Left colon (tissue), 2 donors: ENCODE measurements at regions not wholly inside any gene's neighbourhood (a gene's known extent, or its start where the extent isn't known, plus 50 kb on each side); places are given as distances from the start of the nearest gene placed in this dataset.

Experiments used
- ATAC-seq: fragments of 200-7000 bp; cut with Tn5 transposase; one replicate; pipeline ENCODE4 v1.9.1; 2020; ENCODE audit warnings: mild to moderate bottlenecking, moderate library complexity
- DNase-seq, 2 donors: peaks; one replicate each; pipeline ENCODE4 v3.0.0-alpha.2; 2020
- intact Hi-C, 2 donors: fragments of 100-400 bp; cut with DNase I in 1 of 2; cut with micrococcal nuclease in 1 of 2; formaldehyde crosslinking; loops; one replicate each; pipeline versions ENCODE4 v1.11.2 to v1.14.0; 2022; cut with DNase I, micrococcal nuclease
- donor health status: DM: no; HTN: no; CAD: no.
- donor health status: DM: yes; HTN: yes; CAD: no.

- intact Hi-C loops = no loop called here
- DNase-seq (peak; percentile 37 to 59), ATAC-seq (no peak)
Measured at GRCh38 chr3:102979682-102980354, 545.0 kb downstream of the ZPLD1 start.

GRCh38 chr3:102980355-102980696 is 545.5 kb downstream of the ZPLD1 start:
- no peak for DNase-seq
- no peak for ATAC-seq
- intact Hi-C loops = no loop called here

- no peak for ATAC-seq
- no peak for DNase-seq
- intact Hi-C loops = no loop called here
Measured at GRCh38 chr3:103002425-103003176, 567.8 kb downstream of the ZPLD1 start.

GRCh38 chr3:103006526-103007183 is 571.8 kb downstream of the ZPLD1 start:
- DNase-seq (no peak), ATAC-seq (no peak)
- intact Hi-C loops = no loop called here

GRCh38 chr3:103009609-103010008 is 574.8 kb downstream of the ZPLD1 start:
- intact Hi-C loops = no loop called here
- ATAC-seq (no peak), DNase-seq (no peak)

GRCh38 chr3:103025880-103026279 is 591.1 kb downstream of the ZPLD1 start:
- no peak for ATAC-seq
- no peak for DNase-seq
- intact Hi-C loops = loop anchor here in 1 of 2 donors (5.0 kb wide), 1 partner anchor 139 kb away; no protein-coding TSS in a partner anchor

- no peak for DNase-seq
- ATAC-seq = no peak
- intact Hi-C loops = no loop called here
Measured at GRCh38 chr3:103033841-103034240, 599.0 kb downstream of the ZPLD1 start.

GRCh38 chr3:103047640-103048039 is 612.8 kb downstream of the ZPLD1 start:
- ATAC-seq = no peak

GRCh38 chr3:103048068-103048722 is 613.4 kb downstream of the ZPLD1 start:
- DNase-seq = no peak
- no peak for ATAC-seq
- intact Hi-C loops = no loop called here

More at GRCh38 chr3:103047640-103048039, 612.8 kb downstream of the ZPLD1 start:
- DNase-seq = no peak
- intact Hi-C loops = no loop called here

GRCh38 chr3:103052236-103052830 is 617.5 kb downstream of the ZPLD1 start:
- ATAC-seq = peak; percentile 73
- intact Hi-C loops = no loop called here
- DNase-seq = peak; percentile 45 to 55

- ATAC-seq (no peak), DNase-seq (no peak)
- intact Hi-C loops = no loop called here
Measured at GRCh38 chr3:103055021-103055520, 620.3 kb downstream of the ZPLD1 start.

GRCh38 chr3:103056542-103056941 is 621.7 kb downstream of the ZPLD1 start:
- DNase-seq = no peak
- intact Hi-C loops = no loop called here
- peak; percentile 72 for ATAC-seq

- ATAC-seq (no peak), DNase-seq (no peak)
- intact Hi-C loops = no loop called here
Measured at GRCh38 chr3:103057003-103057402, 622.2 kb downstream of the ZPLD1 start.

- ATAC-seq (no peak), DNase-seq (no peak)
- intact Hi-C loops = no loop called here
Measured at GRCh38 chr3:103057487-103057886, 622.7 kb downstream of the ZPLD1 start.

- intact Hi-C loops = no loop called here
- no peak for DNase-seq
- no peak for ATAC-seq
Measured at GRCh38 chr3:103059432-103059831, 624.6 kb downstream of the ZPLD1 start.

- intact Hi-C loops = no loop called here
- ATAC-seq = no peak
- DNase-seq = no peak
Measured at GRCh38 chr3:103060242-103060641, 625.4 kb downstream of the ZPLD1 start.

- intact Hi-C loops = no loop called here
- DNase-seq = no peak
Measured at GRCh38 chr3:103067963-103068362, 633.1 kb downstream of the ZPLD1 start.

GRCh38 chr3:103075282-103075681 is 640.5 kb downstream of the ZPLD1 start:
- no peak for ATAC-seq
- intact Hi-C loops = no loop called here
- DNase-seq = no peak

More at GRCh38 chr3:103067963-103068362, 633.1 kb downstream of the ZPLD1 start:
- ATAC-seq = no peak

- intact Hi-C loops = no loop called here
- ATAC-seq = no peak
- no peak for DNase-seq
Measured at GRCh38 chr3:103077910-103078309, 643.1 kb downstream of the ZPLD1 start.
